ENCODE measurements at regions not wholly inside any gene's neighbourhood (a gene's known extent, or its start where the extent isn't known, plus 50 kb on each side); places are given as distances from the start of the nearest gene placed in this dataset.

GRCh38 chr16:72530434-72530833 lies 358.5 kb upstream of the PMFBP1 start:
- TF ChIP-seq CTCF (IDR thresholded peaks at IDR 0.05): no peak

GRCh38 chr16:72523087-72523486 lies 351.1 kb upstream of the PMFBP1 start:
- no peak for TF ChIP-seq CTCF (IDR thresholded peaks at IDR 0.05)

- TF ChIP-seq CTCF (IDR thresholded peaks at IDR 0.05): no peak
These were observed 345.2 kb upstream of the PMFBP1 start for GRCh38 chr16:72517154-72517553.

GRCh38 chr16:72511171-72511570 lies 339.2 kb upstream of the PMFBP1 start:
- TF ChIP-seq CTCF (IDR thresholded peaks at IDR 0.05): no peak

GRCh38 chr16:72508191-72508590 lies 336.2 kb upstream of the PMFBP1 start:
- no peak for TF ChIP-seq CTCF (IDR thresholded peaks at IDR 0.05)

- TF ChIP-seq CTCF (IDR thresholded peaks at IDR 0.05): no peak
These were observed 330.6 kb upstream of the PMFBP1 start for GRCh38 chr16:72502594-72503005.

- peak; percentile 92 for TF ChIP-seq CTCF (IDR thresholded peaks at IDR 0.05)
These were observed 330.0 kb upstream of the PMFBP1 start for GRCh38 chr16:72501739-72502593.
